SK-N-MC (cell line): ENCODE measurements at regions not wholly inside any gene's neighbourhood (a gene's known extent, or its start where the extent isn't known, plus 50 kb on each side); places are given as distances from the start of the nearest gene placed in this dataset.

Source experiments
- EZH2 ChIP-seq: fragments of 200-600 bp; sonication (generic); IDR thresholded peaks from one replicate; pipeline ENCODE4 v1.6.1; 2017; ENCODE audit warnings: antibody characterized with exemption
- FOXP2 ChIP-seq: optimal IDR thresholded peaks from 2 replicates; pipeline ENCODE3; 2011; ENCODE audit warnings: mild to moderate bottlenecking, moderate library complexity; ENCODE audit not compliant: insufficient read depth; ENCODE audit errors: extremely low read length, control extremely low read depth
- POLR2AphosphoS5 ChIP-seq: IDR thresholded peaks from 2 replicates; pipeline ENCODE4 v1.6.1; 2012; ENCODE audit warnings: mild to moderate bottlenecking, low read depth, low read length, borderline replicate concordance

GRCh38 chr2:62325398-62325797 is 129.5 kb downstream of the B3GNT2 start:
- no peak for TF ChIP-seq EZH2
- no peak for TF ChIP-seq POLR2AphosphoS5
- no peak for TF ChIP-seq FOXP2
